ENCODE measurements at regions not wholly inside any gene's neighbourhood (a gene's known extent, or its start where the extent isn't known, plus 50 kb on each side); places are given as distances from the start of the nearest gene placed in this dataset.
"Not testable (repeated sequence)": the region's sequence is repeated elsewhere in the genome, so short reads cannot be mapped to it uniquely, and the experiment has no call there.

DNA sequence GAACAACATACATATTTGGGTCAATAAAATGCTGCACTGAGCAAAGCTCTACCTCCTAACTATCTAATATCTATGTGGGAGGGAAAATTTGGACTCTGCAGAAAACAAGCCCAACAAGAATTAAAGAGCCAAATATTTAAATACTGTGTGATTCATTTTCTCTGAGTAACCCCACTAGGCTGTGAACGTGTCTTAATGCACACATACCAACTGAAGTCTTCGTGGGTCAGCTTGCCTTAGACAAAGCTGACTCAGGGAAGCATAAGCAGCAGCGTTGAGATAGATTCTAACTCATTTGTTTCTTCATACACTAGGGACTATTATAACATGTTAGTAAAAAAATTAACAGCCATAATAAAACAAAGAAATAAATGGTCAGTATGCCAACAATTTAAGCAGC is 114.3 kb downstream of the GJA1 start:
- DNase-seq: no peak

DNA sequence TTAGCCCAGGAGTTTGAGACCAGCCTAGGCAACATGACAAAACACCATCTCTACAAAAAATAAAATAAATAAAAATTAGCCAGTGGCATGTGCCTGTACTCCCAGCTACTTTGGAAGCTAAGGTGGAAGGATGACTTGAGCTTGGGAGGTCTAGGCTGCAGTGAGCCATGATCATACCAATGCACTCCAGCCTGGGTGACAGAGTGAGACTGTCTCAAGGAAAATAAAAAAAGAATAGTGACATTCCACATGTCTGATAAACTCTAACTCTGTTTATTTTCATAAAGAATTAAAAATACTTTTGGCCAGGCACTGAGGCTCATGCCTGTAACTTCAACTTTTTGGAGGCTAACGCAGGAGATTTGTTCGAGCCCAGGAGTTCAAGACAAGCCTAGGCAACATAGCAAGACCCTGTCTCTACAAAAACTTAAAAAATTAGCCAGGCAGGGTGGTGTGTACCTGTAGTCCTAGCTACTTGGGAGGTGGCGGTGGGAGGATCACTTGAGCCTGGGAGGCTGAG is 115.1 kb downstream of the GJA1 start:
- DNase-seq: no peak

DNA sequence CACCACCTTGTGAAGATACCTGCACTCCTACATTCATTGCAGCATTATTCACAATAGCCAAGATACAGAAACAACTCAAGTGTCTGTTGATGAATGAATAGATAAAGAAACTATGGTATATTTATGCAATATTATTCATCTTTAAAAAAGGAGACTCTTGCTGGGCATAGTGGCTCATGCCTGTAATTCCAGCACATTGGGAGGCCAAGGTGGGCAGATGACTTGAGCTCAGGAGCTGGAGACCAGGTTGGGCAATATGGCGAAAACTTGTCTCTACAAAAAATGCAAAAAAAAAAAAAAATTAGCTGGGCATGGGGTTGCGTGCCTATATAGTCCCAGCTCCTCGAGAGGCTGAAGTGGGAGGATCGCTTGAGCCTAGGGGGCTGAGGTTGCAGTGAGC is 119.8 kb downstream of the GJA1 start:
- no peak for DNase-seq

- DNase-seq: not testable (repeated sequence)
These were observed 120.7 kb downstream of the GJA1 start for GRCh38 chr6:121556149-121556548.

DNA sequence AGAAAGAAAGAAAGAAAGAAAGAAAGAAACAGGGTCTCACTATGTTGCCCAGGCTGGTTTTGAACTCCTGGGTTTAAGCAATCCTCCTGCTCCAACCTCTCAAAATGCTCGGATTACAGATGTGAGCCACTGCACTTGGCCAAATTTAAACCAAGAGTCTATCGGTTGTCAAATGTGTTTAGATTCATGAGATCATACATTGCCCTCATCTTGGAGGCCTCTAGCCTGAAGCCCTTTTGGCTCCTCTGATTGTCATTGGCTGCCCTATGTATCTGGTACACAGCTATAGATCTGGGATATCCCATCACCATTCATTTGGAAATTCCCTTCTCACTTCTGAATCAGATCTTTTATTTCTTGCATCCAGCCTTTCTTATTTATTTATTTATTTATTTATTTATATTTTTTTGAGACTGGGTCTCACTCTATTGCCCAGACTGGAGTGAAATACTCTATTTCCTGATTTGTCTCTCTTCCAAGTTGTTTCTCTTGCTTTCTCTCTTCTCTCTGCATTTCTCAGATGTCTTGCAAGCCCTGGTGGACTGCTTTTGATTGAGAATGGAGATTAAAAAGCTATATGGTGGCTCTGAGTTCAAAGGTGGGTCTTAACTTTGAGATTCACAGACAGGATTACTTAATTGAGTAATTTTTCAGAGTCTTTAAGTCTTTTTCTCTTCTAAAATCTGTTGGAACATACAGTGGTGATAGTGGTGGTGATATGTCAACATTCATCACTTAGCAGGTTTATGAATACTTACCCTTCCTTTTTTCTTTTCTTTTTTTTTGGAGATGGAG is 121.9 kb downstream of the GJA1 start:
- DNase-seq: no peak

DNA sequence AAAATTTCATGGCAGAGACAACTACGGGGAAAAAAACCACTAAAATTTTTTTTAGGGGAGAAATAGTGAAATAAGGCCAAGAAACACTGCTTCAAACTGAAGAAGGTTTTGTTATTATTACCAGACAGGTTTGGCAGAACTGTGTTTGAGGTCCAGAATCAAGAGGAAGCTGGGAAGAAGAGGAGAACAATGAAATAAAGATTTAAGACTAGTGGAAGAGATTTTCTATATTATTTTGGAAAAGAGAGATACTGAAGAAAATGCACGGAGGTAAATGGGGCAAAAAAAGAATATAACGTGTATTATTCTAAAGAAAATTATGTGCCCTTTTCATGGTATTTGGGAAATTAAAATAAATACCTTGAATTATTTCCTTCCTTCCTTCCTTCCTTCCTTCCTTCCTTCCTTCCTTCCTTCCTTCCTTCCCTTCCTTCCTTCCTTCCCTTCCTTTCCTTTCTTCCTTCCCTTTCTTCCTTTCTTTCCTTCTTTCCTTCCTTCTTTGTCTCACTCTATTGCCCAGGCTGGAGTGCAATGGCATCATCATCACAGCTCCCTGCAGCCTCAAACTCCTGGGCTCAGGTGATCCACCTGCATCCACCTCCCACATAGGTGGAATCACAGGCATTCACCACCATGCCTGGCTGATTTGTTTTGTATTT is 124.3 kb downstream of the GJA1 start:
- no peak for DNase-seq

DNA sequence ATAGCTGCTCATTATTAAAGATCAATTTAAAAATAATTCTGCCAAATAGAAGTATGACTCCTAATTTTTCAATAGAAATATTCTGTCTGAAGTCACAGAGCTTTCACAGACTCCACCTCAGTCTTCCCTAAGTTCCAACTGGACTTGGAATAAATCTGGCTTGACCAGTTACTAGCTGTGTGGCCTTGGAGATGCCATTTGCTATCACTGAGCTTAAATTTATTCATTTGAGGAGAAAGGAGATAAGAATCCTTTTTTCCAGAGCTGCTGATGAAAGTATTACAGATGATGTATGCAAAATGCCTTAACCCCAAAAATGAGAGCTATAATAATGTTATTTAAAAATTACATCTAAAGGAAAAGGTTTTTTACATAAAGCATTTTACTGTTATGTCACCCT is 125.0 kb downstream of the GJA1 start:
- DNase-seq: no peak

- DNase-seq: no peak
These were observed 127.8 kb downstream of the GJA1 start for GRCh38 chr6:121563286-121563685.

DNA sequence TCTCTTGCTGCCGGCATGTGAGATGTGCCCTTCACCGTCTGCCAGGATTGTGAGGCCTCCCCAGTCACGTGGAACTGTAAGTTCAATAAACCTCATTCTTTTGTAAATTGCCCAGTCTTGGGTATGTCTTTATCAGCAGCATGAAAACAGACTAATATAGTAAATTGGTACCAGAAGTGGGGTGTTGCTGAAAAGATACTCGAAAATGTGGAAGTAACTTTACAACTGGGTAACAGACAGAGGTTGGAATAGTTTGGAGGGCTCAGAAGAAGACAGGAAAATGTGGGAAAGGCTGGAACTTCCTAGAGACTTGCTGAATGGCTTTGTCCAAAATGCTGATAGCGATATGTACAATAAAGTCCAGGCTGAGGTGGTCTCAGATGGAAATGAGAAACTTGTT is 129.1 kb downstream of the GJA1 start:
- DNase-seq: not testable (repeated sequence)

- DNase-seq: no peak
These were observed 136.0 kb downstream of the GJA1 start for GRCh38 chr6:121571455-121571854.

- DNase-seq: no peak
These were observed 138.0 kb downstream of the GJA1 start for GRCh38 chr6:121573481-121573880.

- DNase-seq: no peak
These were observed 142.8 kb downstream of the GJA1 start for GRCh38 chr6:121578216-121578615.

- no peak for DNase-seq
These were observed 144.0 kb downstream of the GJA1 start for GRCh38 chr6:121579478-121579877.

DNA sequence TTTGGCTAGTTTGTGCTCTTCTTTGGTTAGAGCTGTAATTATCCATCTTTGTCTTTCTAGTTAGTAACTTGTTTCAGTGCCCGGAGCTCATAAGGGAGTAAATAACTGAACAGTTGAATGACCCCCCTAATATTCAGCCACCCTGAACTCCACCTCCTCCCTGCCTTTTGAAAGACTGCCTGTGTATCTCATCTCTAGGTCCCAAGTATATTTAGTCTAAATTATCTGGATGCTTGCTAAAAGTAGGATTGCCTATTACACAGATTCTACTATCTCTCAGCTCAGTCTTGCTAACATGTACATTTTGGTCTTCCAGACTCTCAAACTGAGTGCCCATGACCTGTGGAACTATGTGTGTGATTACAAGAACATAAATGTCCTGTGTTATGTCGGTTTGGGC is 145.9 kb downstream of the GJA1 start:
- no peak for DNase-seq

DNA sequence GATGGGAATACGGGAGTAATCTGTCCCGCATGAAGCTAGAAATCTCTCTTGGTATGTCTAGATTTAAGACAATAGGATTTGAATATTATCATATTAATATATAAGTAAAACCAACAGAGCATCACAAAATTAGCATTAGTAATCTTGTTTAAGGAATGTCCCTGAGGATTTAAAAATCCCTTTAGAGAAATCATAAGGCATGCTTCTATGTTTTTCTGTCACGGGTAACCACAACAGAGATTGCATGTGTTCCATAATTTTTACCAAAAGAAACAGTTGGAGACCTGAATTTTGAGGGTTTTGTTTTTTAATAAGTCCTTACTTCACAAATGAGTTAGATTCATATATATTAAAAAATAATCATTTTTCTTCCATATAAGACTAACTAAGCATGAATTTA is 146.8 kb downstream of the GJA1 start:
- DNase-seq: no peak

DNA sequence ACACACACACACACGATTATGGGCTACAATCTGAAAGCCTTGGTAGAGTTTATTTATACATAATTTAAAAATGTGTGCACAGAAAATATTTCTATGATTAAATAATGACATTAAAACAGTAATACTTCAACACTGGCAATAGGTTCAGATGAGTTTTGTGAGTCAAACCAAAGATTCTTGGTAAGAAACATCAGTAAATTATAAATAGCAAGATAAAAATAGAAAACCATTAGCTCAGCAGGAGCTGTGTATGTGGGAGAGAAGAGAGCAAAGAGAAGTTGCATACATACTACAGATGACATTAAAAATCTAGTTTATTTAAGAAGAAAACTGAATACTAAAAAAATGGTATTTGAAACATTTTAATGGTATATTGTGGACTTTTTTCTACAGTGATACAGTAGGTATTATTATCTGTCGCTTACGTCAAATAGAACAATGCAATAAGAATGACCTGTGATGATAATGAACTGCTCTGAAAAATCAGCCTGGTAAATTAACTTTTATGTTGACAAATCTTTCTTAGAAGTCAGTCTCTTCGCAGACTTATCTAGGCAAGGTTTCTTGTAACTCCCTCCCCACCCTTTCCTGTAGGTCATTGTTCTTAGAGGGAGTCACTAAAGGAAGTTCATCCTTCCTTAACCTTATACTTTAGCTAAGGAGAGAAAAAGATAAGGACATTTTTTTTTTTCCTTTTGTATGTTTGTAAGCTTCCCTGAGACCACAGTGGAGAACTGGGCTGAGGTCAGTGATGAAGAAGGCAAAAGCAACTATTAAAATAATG is 149.3 kb downstream of the GJA1 start:
- DNase-seq: no peak

GRCh38 chr6:121590438-121590837 is 155.0 kb downstream of the GJA1 start:
- DNase-seq: no peak

DNA sequence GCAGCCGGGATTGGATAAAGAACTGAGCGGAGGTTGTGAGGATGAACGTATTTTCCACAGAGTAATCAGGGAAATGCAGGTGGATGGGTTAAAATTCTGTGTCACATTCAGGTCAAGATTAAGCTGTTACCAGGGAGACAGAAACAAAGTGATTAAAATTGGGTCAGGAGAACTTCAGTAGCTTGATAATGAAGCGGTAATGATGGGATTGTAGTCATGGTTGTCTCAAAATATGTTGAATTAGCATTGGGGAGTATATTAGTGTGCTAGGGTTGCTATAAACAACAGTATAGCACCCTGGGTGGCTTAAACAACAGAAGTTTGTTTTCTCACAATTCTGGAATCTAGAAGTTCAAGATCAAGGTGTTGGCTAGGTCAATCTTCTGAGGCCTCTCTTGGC is 155.5 kb downstream of the GJA1 start:
- no peak for DNase-seq

GRCh38 chr6:121592261-121592935 is 157.0 kb downstream of the GJA1 start:
- DNase-seq: no peak

- DNase-seq: no peak
These were observed 157.7 kb downstream of the GJA1 start for GRCh38 chr6:121593011-121593641.

- no peak for DNase-seq
These were observed 158.6 kb downstream of the GJA1 start for GRCh38 chr6:121594053-121594452.

- DNase-seq: no peak
These were observed 160.2 kb downstream of the GJA1 start for GRCh38 chr6:121595646-121596045.

DNA sequence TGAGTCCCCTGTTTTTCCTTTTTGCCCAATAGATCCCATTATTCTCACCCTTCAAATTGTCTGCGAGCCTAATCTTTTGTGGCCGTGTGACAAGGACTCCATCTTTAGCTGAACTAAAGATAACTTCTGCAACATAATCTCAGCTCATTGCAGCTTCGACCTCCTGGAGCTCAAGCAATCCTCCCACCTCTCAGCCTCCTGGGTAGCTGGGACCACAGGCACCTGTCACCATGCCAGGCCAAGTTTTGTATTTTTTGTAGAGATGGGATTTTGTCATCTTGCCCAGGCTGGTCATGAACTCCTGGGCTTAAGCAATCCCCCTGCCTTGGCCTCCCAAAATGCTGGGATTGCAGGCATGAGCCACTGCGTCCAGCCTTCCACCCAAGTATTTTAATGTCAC is 161.0 kb downstream of the GJA1 start:
- DNase-seq: no peak
